Left lung (tissue), 4 donors: ENCODE measurements at regions not wholly inside any gene's neighbourhood (a gene's known extent, or its start where the extent isn't known, plus 50 kb on each side); places are given as distances from the start of the nearest gene placed in this dataset.

Experiments used
- ATAC-seq: fragments of 200-7000 bp; cut with Tn5 transposase; one replicate; pipeline ENCODE4 v1.9.1; 2020; ENCODE audit warnings: moderate library complexity
- DNase-seq, 4 donors: peaks; one replicate each; pipeline ENCODE4 v3.0.0-alpha.2; 2013 to 2020
- H3K27ac ChIP-seq, 2 donors: fragments of 200-600 bp; sonication (generic) in 1 of 2; one replicate each; pipeline versions ENCODE4 v1.5.0 to v1.8.0; 2020 to 2021
- H3K27me3 ChIP-seq, 2 donors: fragments of 200-600 bp; sonication (generic) in 1 of 2; one replicate each; pipeline versions ENCODE4 v1.5.0 to v1.8.0; 2020 to 2021
- H3K36me3 ChIP-seq, 2 donors: fragments of 200-600 bp; sonication (generic) in 1 of 2; one replicate each; pipeline versions ENCODE4 v1.5.0 to v1.8.0; 2020 to 2021
- H3K4me1 ChIP-seq, 2 donors: fragments of 200-600 bp; one replicate each; pipeline ENCODE4 v1.8.0; 2021
- H3K4me3 ChIP-seq, 2 donors: fragments of 200-600 bp; sonication (generic) in 1 of 2; one replicate each; pipeline versions ENCODE4 v1.5.0 to v1.8.0; 2020 to 2021; ENCODE audit warnings: mild to moderate bottlenecking in 1 of 2
- H3K9me3 ChIP-seq, 2 donors: fragments of 200-600 bp; sonication (generic) in 1 of 2; one replicate each; pipeline versions ENCODE4 v1.5.0 to v1.8.0; 2020 to 2021
- intact Hi-C, 2 donors: fragments of 100-400 bp; cut with DNase I; formaldehyde crosslinking; loops; one replicate each; pipeline versions ENCODE4 v1.11.2 to v1.14.2; 2022
- TF ChIP-seq, protein P1 (sequence below), 2 donors: fragments of 200-600 bp; sonication (generic) in 1 of 2; IDR thresholded peaks; one replicate each; pipeline versions ENCODE4 v1.5.0 to v1.8.0; 2021; ENCODE audit warnings: antibody characterized with exemption in 2 of 2
- donor health status: DM: no; HTN: yes; CAD: no.
- donor health status: DM: no; HTN: no; CAD: no.

DNA sequence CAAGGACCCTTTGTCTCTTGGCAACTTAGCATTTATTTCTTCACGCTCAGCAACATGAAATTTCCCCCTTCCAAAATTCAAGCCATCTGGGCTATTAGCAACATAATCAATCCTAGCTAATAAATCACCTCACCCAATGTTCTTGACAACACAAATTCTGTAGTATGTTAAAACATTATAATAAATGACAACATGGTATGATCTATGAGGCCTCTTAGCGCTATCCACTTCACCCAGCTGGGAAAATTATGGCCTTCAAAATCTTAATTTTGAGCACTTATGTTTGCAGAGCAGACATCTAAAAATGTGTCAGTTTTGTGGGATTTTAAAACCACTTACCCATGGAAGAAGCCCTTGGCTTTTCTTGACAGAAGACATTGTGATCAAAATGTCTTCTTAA is 181.9 kb downstream of the HDGFL1 start:
- intact Hi-C loops, result no loop called here
- no peak overlapping the region for H3K4me3 ChIP-seq
- TF ChIP-seq, protein P1, sequence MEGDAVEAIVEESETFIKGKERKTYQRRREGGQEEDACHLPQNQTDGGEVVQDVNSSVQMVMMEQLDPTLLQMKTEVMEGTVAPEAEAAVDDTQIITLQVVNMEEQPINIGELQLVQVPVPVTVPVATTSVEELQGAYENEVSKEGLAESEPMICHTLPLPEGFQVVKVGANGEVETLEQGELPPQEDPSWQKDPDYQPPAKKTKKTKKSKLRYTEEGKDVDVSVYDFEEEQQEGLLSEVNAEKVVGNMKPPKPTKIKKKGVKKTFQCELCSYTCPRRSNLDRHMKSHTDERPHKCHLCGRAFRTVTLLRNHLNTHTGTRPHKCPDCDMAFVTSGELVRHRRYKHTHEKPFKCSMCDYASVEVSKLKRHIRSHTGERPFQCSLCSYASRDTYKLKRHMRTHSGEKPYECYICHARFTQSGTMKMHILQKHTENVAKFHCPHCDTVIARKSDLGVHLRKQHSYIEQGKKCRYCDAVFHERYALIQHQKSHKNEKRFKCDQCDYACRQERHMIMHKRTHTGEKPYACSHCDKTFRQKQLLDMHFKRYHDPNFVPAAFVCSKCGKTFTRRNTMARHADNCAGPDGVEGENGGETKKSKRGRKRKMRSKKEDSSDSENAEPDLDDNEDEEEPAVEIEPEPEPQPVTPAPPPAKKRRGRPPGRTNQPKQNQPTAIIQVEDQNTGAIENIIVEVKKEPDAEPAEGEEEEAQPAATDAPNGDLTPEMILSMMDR (IDR thresholded peaks at IDR 0.05), result no peak
- DNase-seq (no peak), ATAC-seq (no peak)
- no peaks in the 10 kb centered on the region for H3K36me3 ChIP-seq
- no peak overlapping the region for H3K27ac ChIP-seq
- H3K9me3 ChIP-seq, result no peaks in the 10 kb centered on the region
- H3K27me3 ChIP-seq, result no peaks in the 10 kb centered on the region
- no peaks in the 10 kb centered on the region for H3K4me1 ChIP-seq

DNA sequence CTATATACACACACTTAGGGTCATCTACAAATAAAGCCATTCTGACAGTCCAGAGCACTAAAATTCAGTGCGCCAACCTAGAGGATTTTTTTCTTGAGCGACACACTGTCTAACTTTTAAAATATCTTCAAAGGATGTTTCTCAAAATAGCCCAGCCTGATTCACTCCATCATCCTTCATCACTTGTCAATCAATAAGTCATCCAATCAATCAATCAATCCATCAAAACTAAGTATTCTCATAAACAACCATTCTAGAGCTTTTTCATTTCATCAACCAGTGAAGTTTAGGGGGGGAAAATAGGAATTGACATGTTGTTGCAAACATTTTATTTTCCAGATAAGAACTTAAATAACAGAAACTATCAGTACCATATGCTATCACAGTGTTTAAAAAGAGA is 183.2 kb downstream of the HDGFL1 start:
- Histone ChIP-seq H3K27ac (no peak overlapping the region), H3K36me3 (no peaks in the 10 kb centered on the region), H3K9me3 (no peaks in the 10 kb centered on the region), H3K27me3 (no peaks in the 10 kb centered on the region), H3K4me3 (no peak overlapping the region), H3K4me1 (no peaks in the 10 kb centered on the region)
- DNase-seq (no peak), ATAC-seq (no peak)
- intact Hi-C loops, result no loop called here
- TF ChIP-seq, protein P1 (IDR thresholded peaks at IDR 0.05), result no peak

DNA sequence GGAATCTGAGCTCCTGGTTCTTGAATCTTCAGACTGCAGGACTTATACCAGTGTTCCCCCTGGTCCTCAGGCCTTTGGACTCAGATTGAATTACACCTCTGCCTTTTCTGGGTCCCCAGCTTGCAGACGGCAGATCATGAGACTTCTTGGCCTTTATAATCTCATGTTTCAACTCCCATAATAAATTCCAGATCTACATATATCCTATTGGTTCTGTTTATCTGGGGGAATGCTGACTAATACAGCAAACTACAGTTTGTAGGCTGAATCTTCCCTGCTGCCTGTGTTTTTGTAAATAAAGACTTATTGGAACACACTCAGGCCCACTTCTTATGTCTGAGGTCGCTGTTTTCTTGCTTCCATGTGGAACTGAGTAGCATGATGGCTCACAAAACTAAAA is 184.7 kb downstream of the HDGFL1 start:
- Histone ChIP-seq H3K27me3 (no peaks in the 10 kb centered on the region), H3K9me3 (no peaks in the 10 kb centered on the region), H3K36me3 (no peaks in the 10 kb centered on the region), H3K4me3 (no peak overlapping the region), H3K27ac (no peak overlapping the region), H3K4me1 (no peaks in the 10 kb centered on the region)
- TF ChIP-seq, protein P1 (IDR thresholded peaks at IDR 0.05), result no peak
- DNase-seq, result no peak
- ATAC-seq, result no peak
- intact Hi-C loops, result no loop called here

DNA sequence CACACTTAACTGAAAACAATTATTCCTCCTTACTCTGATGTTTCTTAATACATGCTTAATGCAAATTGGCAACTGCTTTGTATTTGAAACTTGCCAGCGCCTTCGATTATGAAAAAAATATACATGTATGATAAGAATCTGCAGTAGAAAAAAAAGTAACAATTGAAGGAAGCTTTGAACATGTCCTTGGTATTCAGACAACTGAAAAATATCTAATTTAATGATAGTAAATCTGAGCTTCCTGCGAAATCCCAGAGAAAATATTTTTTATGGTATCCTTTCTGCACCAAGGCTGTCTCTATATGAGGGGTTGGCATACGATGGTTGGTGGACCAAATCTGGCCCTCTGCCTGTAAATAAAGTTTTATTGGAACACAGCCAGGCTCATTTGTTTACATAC is 186.2 kb downstream of the HDGFL1 start:
- intact Hi-C loops, result no loop called here
- H3K27me3 ChIP-seq, result no peaks in the 10 kb centered on the region
- DNase-seq, result no peak
- H3K36me3 ChIP-seq, result no peaks in the 10 kb centered on the region
- H3K27ac ChIP-seq, result no peak overlapping the region
- H3K9me3 ChIP-seq, result no peaks in the 10 kb centered on the region
- H3K4me3 ChIP-seq, result no peak overlapping the region
- no peak for ATAC-seq
- no peaks in the 10 kb centered on the region for H3K4me1 ChIP-seq
- TF ChIP-seq, protein P1 (IDR thresholded peaks at IDR 0.05), result no peak

- Histone ChIP-seq H3K9me3 (no peaks in the 10 kb centered on the region), H3K4me3 (no peak overlapping the region), H3K27me3 (no peaks in the 10 kb centered on the region), H3K4me1 (no peaks in the 10 kb centered on the region), H3K36me3 (no peaks in the 10 kb centered on the region), H3K27ac (no peak overlapping the region)
- intact Hi-C loops, result no loop called here
- DNase-seq (no peak), ATAC-seq (no peak)
- TF ChIP-seq, protein P1 (IDR thresholded peaks at IDR 0.05), result no peak
Observed at GRCh38 chr6:22756365-22756764, 187.0 kb downstream of the HDGFL1 start.
